Kasumi-1 (cell line): ENCODE measurements at regions not wholly inside any gene's neighbourhood (a gene's known extent, or its start where the extent isn't known, plus 50 kb on each side); places are given as distances from the start of the nearest gene placed in this dataset.
"Not testable (repeated sequence)": the region's sequence is repeated elsewhere in the genome, so short reads cannot be mapped to it uniquely, and the experiment has no call there.

Experiments used
- DNase-seq, 2 experiments: peaks; one replicate each; lab custom pipeline; 2025; lab: John Stamatoyannopoulos, UW

DNA sequence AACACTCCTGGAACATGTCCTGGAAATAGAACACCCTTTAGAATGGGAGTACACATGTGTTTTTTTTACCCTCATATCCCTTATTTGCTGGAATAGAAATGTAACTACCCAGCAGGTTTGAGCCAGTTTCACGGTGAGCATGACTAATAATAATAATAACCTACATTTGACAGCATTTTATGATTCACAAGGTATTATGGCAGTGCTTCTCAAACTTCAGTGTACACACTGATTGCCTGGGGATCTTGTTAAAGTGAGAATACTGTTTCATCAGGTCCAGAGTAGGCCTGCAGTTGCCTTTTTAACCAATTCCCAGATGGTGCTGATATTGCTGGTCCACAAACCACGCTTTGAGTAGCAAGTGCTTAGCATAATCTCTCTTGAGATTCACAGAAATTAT lies 63.9 kb downstream of the NFKBIZ start:
- DNase-seq = no peak

DNA sequence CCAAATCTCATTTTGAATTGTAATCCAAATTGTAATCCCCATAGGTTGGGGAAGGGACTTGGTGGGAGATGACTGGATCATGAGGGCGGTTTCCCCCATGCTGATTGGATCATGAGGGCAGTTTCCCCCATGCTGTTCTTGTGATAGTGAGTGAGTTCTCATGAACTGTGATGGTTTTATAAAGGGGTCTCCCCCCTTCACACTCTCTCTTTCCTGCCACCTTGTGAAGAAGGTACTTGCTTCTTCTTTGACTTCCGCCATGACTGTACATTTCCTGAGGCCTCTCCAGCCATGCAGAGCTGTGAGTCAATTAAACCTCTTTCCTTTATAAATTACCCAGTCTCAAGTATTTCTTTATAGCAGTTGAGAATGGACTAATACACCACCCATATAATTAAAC lies 68.4 kb downstream of the NFKBIZ start:
- not testable (repeated sequence) for DNase-seq

DNA sequence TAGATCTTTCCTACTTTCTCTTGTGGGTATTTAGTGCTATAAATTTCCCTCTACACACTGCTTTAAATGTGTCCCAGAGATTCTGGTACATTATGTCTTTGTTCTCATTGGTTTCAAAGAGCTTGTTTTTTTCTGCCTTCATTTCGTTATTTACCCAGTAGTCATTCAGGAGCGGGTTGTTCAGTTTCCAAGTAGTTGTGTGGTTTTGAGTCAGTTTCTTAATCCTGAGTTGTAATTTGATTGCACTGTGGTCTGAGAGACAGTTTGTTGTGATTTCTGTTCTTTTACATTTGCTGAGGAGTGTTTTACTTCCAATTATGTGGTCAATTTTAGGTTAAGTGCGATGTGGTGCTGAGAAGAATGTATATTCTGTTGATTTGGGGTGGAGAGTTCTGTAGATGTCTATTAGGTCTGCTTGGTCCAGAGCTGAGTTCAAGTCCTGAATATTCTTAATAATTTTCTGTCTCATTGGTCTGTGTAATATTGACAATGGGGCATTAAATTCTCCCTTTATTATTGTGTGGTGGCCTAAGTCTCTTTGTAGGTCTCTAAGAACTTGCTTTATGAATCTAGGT lies 72.9 kb downstream of the NFKBIZ start:
- not testable (repeated sequence) for DNase-seq

DNA sequence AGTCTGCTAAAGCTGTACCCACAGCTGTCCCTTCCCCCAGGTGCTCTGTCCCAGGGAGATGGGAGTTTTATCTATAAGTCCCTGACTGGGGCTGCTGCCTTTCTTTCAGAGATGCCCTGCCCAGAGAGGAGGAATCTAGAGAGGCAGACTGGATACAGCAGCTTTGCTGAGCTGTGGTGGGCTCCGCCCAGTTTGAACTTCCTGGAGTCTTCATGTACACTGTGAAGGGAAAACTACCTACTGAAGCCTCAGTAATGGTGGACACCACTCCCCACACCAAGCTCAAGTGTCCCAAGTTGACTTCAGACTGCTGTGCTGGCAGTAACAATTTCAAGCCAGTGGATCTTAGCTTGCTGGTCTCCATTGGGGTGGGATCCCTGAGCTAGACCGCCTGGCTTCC lies 75.3 kb downstream of the NFKBIZ start:
- DNase-seq = not testable (repeated sequence)

DNA sequence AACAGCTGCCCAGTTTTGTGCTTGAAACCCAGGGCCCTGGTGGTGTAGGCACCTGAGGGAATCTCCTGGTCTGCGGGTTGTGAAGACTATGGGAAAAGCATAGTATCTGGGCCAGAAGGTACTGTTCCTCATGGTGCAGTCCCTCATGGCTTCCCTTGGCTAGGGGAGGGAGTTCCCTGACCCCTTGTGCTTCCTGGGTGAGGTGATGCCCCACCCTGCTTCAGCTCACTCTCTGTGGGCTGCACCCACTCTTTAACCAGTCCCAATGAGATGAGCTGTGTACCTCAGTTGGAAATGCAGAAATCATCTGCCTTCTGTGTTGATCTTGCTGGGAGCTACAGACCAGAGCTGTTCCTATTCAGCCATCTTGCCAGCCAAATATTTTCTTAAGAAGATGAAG lies 75.8 kb downstream of the NFKBIZ start:
- not testable (repeated sequence) for DNase-seq

DNA sequence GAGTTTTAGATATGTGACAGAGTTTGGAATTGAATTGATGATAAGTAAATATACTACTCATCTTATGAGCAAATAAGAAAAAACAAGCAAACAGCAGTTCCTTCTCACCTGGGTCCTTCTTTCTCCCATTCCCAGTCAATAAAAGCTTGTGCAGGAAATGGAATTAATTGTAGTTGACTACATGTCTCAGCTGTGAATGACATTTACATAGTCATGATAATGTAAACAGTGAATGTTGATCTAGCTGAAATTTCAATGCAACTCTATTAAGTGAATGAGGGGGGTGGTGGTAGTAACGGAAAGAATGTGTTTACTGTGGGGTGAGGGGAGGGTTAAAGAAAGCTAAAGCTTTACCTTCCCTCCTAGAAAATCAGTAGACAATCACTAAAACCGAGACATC lies 76.2 kb downstream of the NFKBIZ start:
- no peak for DNase-seq

DNA sequence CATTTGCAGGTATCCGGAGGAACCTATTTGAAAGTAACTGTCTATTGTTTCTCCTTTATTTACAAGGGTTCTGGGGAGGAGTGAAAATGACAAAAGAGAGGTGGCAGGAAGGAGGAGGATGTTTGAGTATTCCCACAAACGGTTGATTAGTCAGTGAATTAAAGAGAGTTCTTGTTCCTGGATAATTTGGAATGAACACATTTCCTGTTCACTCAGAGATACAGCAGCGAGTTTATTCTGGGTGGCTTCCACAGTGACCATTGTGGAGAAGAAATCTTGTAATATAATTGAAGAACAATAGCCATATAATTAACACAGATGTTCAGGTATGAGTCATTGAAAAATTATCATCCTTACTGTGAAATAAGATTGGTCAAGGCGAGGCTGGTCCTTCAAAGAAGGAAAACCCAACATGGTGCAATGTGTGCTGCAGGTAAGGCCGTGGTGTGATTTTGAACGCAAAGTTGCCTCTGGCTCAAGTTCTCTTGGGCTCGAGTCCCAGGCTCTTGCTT lies 77.3 kb downstream of the NFKBIZ start:
- no peak for DNase-seq

DNA sequence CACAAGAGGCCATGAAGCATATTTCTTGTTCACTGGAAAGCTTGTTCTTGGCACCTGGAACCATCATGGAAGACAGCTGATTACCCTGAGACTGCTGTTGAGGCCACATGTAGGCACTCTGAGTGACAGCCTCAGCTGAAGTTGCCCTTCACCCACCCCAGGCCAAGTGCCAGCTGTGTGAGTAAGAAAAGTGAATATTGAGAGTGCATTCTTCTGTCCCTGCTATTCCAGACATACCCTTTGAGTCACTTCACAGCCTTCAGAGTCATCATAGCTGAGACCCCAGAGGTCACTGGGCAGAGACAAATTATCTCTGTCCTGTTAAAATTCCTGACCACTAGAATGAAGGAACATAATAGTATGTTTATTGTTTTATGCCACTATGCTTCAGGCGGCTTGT lies 79.6 kb downstream of the NFKBIZ start:
- DNase-seq = no peak

DNA sequence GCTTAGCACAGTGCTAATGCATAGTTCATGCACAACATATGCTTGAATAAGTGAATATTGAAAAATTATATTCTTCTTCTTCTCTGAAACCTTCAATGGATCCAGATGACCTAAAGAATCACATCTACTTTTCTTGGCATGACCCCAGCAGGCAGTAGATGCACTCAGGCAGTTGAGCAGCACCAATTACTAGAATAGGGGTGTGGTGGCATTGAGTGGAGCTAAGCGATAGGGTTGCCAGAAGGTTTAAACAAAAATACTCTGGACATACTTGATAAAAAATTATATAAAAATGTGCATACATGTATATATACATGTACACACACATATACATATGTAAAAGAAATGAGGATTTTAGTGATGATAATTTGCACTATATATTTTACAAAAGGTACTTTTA lies 81.8 kb downstream of the NFKBIZ start:
- DNase-seq = no peak

DNA sequence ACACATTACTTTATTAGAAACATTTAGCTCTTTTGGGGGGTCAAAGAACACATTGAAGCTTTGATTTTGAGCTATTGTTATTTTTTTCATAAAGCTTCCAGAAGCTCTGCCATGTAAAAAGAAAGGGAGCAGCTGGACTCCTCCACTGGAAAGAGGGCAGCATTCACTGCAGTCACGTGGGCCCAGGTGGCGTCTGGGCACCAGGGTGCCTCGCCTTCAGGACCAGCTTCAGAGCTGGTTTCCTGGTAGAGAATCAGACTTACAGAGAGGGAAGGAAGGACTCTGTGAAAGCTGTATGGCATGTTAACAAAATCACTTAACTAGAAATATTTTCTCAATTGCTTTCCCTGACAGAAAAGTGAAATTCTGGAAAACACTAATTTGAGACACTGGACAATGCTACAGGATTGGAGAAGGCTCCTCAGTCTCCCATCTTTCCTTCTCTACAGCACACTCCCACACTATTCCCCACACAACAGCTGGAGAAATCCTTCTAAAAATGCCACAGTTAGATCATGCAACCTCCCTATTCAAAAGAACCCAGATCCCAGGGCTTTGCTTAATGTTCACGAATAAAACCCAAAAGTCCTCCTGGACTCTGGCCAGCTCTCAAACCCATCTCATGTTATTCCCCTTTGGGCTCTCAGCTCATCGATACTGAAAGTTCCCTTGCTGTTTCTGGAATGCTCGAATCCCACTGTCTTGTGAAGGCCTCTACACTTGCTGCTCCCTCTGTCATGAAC lies 83.2 kb downstream of the NFKBIZ start:
- DNase-seq = no peak

DNA sequence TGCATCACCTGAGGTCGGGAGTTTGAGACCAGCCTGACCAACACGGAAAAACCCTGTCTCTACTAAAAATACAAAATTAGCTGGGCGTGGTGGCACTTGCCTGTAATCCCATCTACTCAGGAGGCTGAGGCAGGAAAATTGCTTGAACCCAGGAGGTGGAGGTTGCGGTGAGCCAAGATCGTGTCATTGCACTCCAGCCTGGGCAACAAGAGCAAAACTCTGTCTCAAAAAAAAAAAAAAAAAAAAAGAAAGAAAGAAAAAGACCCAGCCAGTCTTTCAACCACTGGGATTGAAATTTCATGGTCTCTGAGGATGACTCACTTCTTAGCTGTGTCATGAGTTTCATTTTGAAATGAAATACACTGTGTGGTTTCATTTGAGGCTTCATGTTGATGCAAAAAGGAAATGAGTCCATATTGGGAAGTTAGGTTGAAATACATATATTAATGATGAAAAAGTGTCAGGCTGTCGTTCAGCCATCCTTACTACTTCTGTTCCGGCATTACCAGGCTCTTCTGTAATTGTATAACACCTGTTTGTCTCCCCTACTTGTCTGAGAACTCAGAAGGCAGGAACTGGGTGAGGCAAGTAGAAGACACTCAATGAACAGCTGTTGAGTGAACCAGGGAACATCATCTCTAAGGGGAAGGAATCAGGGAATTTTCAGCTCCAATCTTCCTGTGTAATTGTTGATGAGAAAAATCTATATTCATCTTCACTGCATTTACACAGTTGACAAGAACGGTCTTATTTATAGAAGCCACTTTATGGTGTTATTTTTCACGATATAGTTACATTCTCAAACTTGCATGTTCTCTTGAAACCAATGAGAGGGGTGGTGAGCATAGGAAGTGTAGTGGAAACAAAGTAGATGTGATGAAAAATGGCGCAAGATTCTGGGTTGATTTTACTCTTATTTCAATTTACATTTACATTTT lies 87.4 kb downstream of the NFKBIZ start:
- peak; percentile 85 to 89 for DNase-seq

DNA sequence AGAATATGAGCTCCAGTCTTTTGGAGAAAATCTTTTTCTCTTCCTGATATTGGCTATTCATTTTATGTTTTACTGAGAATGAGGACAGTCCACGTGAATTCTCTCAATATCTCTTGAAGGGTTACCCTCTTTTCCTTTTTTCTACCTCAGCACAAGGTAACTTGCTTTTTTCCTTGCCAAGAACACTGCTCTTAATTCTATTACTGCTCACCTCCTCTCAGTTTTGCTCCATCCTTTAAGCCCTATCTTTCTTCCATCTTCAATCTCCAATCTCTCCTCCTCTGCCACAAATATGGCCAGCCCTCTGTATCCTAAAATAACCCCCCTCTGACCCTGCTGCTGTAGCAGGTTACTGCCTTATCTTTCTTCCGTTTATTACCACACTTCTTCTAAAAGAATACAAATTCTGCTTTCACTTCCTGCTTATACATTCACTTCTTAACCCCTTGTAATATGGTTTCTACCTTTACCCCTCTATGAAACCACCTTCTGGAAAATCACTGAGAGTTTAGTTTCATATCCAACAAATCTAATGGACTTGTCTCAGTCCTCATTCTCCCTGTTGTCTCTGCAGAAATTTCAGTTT lies 89.0 kb downstream of the NFKBIZ start:
- peak; percentile 28 to 39 for DNase-seq

DNA sequence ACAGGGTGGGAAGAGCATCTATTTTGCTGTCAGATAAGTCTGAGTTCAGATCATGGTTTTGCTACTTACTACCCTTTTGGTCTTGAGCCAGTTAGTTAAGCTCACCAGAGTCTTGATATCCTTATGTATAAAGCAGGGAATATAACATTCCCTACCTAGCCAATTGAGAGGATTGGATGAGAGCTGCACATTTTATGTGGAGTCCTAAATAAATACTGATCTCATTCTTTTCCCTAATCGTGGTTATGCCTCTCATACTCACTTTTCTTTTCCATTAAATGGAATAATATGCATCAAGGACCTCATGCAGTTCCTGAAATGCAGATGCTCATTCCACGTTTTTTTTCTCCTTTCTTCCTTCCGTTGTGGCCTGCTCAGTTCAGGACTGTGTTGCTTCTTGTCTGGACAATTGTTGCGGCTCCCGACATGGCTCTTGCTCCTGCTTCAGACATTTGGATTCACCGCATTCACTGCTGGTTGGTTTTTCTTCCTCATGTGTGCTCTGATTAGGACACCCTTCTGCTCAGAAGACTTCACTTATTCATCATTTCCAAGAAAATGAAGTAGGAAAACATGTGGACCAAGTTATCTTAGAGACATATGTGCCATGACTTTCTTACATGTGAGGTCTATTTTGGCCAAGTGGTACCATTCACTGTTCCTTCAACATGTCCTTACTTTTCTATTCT lies 90.2 kb downstream of the NFKBIZ start:
- DNase-seq = no peak

DNA sequence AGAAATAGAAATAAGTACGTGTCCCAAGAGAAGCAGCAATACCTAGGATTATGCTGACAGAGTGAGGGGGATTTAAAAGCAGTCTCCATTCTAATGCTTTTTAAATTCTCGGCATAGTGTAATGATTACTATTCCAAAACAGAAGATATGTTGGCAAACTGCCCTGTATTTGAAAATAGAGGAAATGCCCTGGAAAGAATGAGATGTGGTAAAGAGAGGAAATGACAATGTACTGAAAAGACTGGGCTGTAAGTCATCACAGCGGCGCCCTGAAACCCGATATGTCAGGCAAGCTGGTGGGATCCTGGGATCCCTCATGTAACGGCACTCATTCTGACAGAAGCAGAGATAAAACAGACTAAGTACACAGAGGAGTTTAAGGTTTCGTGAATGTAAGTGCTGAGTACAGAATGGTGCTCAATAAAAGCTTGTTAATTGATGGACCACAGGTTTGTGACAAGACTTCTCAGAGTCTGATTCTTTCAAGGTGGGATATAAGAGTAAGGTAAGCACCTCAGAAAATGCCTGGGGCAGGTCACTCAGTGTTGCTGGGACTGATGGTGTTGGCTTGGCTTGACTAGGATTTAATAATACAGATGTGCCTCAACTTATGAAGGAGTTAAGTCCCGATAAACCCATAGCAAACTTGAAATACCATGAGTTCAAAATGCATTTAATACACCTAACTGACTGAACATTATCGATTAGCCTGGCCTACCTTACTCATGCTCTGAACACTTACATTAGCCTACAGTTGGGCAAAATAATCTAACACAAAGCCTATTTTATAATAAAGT lies 91.4 kb downstream of the NFKBIZ start:
- DNase-seq = peak; percentile 95 to 98

DNA sequence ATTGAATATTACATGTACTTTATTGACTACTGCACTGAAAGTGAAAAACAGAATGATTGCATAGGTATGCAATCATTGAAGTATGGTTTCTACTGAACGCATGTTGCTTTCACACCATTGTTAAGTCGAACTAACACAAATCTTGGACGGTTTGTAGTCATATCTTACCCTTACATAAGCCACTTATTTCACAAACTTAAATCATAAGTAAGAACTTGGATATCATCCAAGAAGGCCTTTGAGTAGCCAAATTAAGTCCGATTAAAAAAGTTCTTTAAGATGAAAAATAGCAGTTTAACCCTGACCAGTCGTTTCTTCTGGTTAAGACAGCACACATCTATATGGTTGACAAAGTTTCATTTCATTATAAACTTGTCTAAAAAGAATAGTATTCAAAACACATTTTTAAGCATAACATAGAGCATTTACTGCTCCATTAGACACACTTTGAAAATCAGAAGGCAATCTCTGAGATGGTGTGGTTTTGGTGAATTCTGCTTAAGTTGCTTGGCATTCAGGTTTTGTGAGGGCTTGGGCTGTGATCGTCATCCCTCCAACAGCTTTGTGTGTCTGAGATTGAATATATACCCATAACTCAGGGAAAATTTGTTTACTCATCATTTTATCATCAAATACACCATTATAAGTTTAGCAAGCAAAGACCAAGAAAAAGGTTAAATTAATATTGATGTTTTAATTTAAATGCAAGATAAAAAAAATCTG lies 92.2 kb downstream of the NFKBIZ start:
- DNase-seq = no peak

DNA sequence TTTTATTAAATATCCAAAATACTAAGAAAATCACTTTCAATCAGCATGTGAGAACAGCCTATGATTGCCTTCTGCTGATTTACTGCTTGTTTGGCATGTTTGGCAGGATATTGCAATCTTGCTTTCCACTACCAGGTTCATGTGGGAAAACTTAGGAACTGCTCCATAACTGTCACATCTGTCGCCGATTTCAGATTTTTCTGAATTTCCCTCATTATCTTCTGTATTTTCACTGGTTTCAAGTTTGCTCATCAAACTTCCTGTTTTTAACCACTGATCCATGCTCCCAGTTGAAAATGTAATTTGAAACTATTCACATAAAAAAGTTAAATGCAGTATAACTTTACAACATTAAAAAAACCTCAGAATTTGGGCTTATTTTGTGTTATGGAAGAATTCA lies 93.0 kb downstream of the NFKBIZ start:
- peak; percentile 61 to 77 for DNase-seq

DNA sequence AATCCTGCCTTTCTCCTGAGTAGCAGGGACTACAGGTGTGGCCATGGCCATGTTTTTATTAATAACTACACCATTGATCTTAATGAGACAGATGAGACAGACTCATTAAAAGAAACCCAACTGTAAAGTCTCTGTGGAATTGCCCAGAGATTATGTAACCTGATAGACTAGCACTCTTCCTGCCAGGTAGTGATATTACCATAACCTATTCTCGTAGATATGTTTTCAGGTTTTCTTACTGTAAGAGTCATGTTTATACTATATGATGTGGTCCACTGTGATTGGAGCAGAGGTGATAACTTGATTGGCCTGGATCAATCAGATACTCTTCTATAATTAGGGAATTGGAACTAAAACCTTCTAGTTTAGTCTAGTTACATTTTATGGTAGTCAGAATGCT lies 93.7 kb downstream of the NFKBIZ start:
- DNase-seq = no peak

DNA sequence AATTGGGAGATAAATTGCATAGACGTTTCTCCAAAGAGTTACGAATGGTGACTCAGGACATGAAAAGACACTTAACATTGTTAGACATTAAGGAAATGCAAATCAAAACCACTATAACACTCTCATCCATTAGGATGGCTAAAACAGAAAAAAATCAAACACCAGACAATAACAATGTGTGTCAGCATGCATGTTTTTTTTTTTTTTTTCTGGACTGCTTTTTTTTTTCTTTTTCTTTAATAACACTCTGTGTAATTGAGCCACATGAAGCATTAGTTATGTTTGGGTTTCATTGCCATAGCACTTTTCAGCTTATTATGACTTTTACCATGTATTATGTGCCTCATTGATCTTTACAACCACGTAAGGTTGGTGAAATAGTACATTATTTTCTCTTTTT lies 95.0 kb downstream of the NFKBIZ start:
- DNase-seq = no peak

DNA sequence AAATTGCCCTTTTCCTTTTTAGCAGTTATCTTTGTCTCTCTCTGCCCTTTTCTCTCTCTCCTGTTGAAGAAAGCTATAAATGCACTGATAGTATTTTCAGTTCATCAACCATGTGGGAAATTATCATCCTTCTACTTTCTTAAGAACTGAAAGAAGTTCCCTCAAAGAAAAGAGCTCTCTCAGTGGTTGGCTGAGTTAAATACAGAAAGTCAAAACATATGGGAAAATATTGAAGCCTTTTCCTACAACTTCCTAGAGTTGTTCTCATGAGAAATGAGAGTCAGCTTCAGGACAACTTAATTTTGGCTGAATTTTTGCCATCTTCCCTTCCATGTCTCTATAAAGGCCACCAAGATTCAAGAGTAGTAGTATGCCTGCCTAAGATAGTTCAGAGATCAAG lies 96.7 kb downstream of the NFKBIZ start:
- DNase-seq = no peak

DNA sequence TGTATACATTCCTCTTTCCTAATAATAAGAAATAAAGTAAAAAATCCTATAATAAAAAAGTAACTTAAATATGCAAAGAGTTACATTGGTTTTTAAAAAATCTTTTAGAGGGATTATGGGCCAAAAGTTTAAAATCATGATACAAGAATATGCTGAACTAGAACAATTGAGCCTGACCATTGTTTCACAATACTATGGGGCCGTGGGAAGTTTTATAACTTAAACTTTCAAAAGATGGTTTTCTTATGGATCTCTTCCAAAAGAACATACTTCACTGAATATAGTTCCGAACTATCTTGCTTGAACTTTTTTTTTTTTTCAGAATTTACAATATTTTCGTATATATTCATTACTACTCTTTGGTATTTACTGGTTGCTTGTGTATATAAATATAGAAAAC lies 97.6 kb downstream of the NFKBIZ start:
- DNase-seq = no peak
